ENCODE measurements at regions not wholly inside any gene's neighbourhood (a gene's known extent, or its start where the extent isn't known, plus 50 kb on each side); places are given as distances from the start of the nearest gene placed in this dataset.

DNA sequence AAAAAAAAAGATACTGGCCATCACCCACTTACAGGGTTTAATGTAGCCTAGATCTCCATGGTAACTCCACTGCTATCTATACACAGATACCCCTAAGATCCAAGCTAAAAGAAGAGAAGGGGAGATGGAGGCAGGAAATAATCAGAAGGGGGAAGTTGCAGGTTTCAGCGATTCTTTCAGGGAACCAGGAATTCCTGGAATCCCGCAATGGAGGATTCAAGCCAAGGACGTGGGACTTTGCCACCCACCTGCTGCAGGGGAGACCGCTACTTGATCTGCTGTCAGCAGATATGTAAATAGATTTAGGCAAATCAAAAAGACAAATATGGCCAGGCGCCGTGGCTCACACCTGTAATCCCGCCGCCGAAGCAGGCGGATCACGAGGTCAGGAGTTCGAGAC is 121.1 kb downstream of the AIPL1 start (continued):
- TF ChIP-seq SFPQ (IDR thresholded peaks at IDR 0.05; ENCODE audit: low read depth, low read length) = no peak
- no peak for TF ChIP-seq EP400 (IDR thresholded peaks at IDR 0.05)
- TF ChIP-seq ZNF133 (CRISPR knock-in tag; IDR thresholded peaks at IDR 0.05) = no peak
- TF ChIP-seq ZNF609 (CRISPR knock-in tag; IDR thresholded peaks at IDR 0.05; ENCODE audit: borderline replicate concordance) = no peak
- TF ChIP-seq HMBOX1 (IDR thresholded peaks at IDR 0.05) = no peak
- TF ChIP-seq KDM1A (IDR thresholded peaks at IDR 0.05) = no peak
- TF ChIP-seq ZNF780A (CRISPR knock-in tag; IDR thresholded peaks at IDR 0.05) = no peak

Data from K562 (cell line).